ENCODE measurements at regions not wholly inside any gene's neighbourhood (a gene's known extent, or its start where the extent isn't known, plus 50 kb on each side); places are given as distances from the start of the nearest gene placed in this dataset.

DNA sequence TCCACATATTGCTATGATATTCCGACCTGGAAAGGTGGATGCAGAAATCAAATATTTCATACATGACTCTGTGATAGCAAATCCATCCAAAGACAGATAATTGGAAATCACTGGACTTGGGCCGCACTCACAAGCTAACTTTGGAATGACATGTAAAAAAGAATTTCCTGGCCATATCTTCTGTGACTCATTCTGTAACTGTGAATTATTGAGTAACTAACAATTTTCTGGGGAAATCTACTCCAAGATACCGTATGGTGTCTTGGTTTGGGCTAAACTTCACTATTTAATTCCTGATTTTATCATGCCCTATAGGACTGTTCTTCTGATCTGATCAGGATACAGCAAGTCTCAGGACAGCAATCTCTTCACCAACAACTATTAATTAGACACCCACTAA, 92.7 kb upstream of the LY86 start:
- TF ChIP-seq EZH2 (IDR thresholded peaks at IDR 0.05; ENCODE audit: borderline replicate concordance, low read length): no peak
- TF ChIP-seq, protein P1, sequence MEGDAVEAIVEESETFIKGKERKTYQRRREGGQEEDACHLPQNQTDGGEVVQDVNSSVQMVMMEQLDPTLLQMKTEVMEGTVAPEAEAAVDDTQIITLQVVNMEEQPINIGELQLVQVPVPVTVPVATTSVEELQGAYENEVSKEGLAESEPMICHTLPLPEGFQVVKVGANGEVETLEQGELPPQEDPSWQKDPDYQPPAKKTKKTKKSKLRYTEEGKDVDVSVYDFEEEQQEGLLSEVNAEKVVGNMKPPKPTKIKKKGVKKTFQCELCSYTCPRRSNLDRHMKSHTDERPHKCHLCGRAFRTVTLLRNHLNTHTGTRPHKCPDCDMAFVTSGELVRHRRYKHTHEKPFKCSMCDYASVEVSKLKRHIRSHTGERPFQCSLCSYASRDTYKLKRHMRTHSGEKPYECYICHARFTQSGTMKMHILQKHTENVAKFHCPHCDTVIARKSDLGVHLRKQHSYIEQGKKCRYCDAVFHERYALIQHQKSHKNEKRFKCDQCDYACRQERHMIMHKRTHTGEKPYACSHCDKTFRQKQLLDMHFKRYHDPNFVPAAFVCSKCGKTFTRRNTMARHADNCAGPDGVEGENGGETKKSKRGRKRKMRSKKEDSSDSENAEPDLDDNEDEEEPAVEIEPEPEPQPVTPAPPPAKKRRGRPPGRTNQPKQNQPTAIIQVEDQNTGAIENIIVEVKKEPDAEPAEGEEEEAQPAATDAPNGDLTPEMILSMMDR (conservative IDR thresholded peaks at IDR 0.05 in 1 of 2, IDR thresholded peaks at IDR 0.05 in 1 of 2; ENCODE audit: extremely low read depth in 1 of 2, insufficient read depth in 1 of 2, low read depth in 1 of 2, low read length in 2 of 2): no peak
